ENCODE measurements at regions not wholly inside any gene's neighbourhood (a gene's known extent, or its start where the extent isn't known, plus 50 kb on each side); places are given as distances from the start of the nearest gene placed in this dataset.

DNA sequence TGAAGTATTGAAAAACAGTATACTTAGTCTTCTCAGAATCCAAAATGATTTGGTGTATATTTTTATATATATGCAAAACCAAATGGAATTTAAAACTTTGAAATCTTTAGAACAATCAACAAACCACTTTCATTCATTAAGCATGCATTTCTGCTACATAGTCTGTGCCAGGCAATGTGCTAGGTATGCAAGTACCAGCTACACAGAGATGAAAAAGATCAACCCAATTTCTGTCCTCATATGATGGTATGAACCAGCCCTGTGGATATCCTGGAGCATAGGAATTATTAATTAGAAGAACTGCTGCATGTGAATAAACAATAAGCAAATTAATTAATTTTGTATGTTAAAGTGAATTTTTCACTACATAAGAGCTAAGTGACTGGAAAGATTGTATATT is 51.2 kb upstream of the RTN4 start:
- DNase-seq: peak; percentile 45

GRCh38 chr2:55099878-55100820 is 49.9 kb upstream of the RTN4 start:
- peak; percentile 93 for DNase-seq
